Breast epithelium (tissue), 4 donors: ENCODE measurements at regions not wholly inside any gene's neighbourhood (a gene's known extent, or its start where the extent isn't known, plus 50 kb on each side); places are given as distances from the start of the nearest gene placed in this dataset.

Source experiments
- DNase-seq, 2 donors: peaks; one replicate each; pipeline ENCODE4 v3.0.0-alpha.2; 2019; ENCODE audit warnings: low spot score in 2 of 2
- H3K27ac ChIP-seq, 2 donors: fragments of 200-600 bp; sonication (generic) in 1 of 2; one replicate each; pipeline ENCODE4 v1.5.1; 2016 to 2019; ENCODE audit warnings: mild to moderate bottlenecking in 1 of 2
- H3K27me3 ChIP-seq, 2 donors: fragments of 200-600 bp; sonication (generic) in 1 of 2; one replicate each; pipeline versions ENCODE4 v1.5.1 to v1.6.0; 2017 to 2019; ENCODE audit warnings: control low read depth in 1 of 2, mild to moderate bottlenecking in 1 of 2
- H3K36me3 ChIP-seq: fragments of 200-600 bp; one replicate; pipeline ENCODE4 v1.5.1; 2019
- H3K4me1 ChIP-seq, 2 donors: fragments of 200-600 bp; sonication (generic); one replicate each; pipeline ENCODE4 v1.5.1; 2016 to 2019; ENCODE audit warnings: control low read depth in 1 of 2
- H3K4me3 ChIP-seq, 3 donors: fragments of 200-600 bp; sonication (generic); 1 replicate in 2 of 3; 2 replicates in 1 of 3; pipeline ENCODE4 v1.5.1; 2016 to 2019; ENCODE audit warnings: mild to moderate bottlenecking in 3 of 3, moderate library complexity in 2 of 3
- H3K9me3 ChIP-seq, 2 donors: fragments of 200-600 bp; sonication (generic) in 1 of 2; one replicate each; pipeline ENCODE4 v1.5.1; 2016 to 2019; ENCODE audit warnings: control low read depth in 1 of 2
- CTCF ChIP-seq, 3 donors: fragments of 450-650 bp; IDR thresholded peaks; one replicate each; pipeline ENCODE4 v1.5.1; 2016 to 2017; ENCODE audit warnings: antibody characterized with exemption in 3 of 3, mild to moderate bottlenecking in 3 of 3, moderate library complexity in 3 of 3
- POLR2A ChIP-seq: fragments of 450-650 bp; IDR thresholded peaks from one replicate; pipeline ENCODE4 v1.6.1; 2016; ENCODE audit warnings: antibody characterized with exemption, mild to moderate bottlenecking, moderate library complexity
- POLR2AphosphoS5 ChIP-seq, 3 donors: sonication (generic); formaldehyde crosslinking; IDR thresholded peaks; one replicate each; pipeline ENCODE4 v1.6.1; 2017; ENCODE audit warnings: antibody characterized with exemption in 3 of 3
- intact Hi-C: fragments of 100-400 bp; cut with DNase I; formaldehyde crosslinking; loops from one replicate; pipeline ENCODE4 v1.15.1; 2023; ENCODE audit warnings: low total_unique reads

GRCh38 chr6:14267885-14268660, 150.5 kb downstream of the CD83 start:
- intact Hi-C loops = no loop called here
- peaks cover 5 to 15% of the 10 kb centered on the region in 2 donors for H3K9me3 ChIP-seq
- no peak for TF ChIP-seq CTCF (IDR thresholded peaks at IDR 0.05)
- TF ChIP-seq POLR2AphosphoS5 (IDR thresholded peaks at IDR 0.05) = no peak
- H3K36me3 ChIP-seq = no peaks in the 10 kb centered on the region
- no peaks in the 10 kb centered on the region for H3K27me3 ChIP-seq
- H3K4me1 ChIP-seq = no peaks in the 10 kb centered on the region
- DNase-seq = no peak
- no peak overlapping the region for H3K27ac ChIP-seq
- H3K4me3 ChIP-seq = no peak overlapping the region

GRCh38 chr6:14269436-14269835, 151.9 kb downstream of the CD83 start:
- TF ChIP-seq CTCF (IDR thresholded peaks at IDR 0.05) = no peak
- no peak for TF ChIP-seq POLR2A
- no peak for TF ChIP-seq POLR2AphosphoS5 (IDR thresholded peaks at IDR 0.05)
- peaks cover 2 to 5% of the 10 kb centered on the region in 2 donors for H3K9me3 ChIP-seq
- intact Hi-C loops = no loop called here

GRCh38 chr6:14270142-14270893, 152.7 kb downstream of the CD83 start:
- Histone ChIP-seq H3K27me3 (no peaks in the 10 kb centered on the region), H3K4me3 (no peak overlapping the region), H3K27ac (no peak overlapping the region), H3K4me1 (peaks cover 0 to 3% of the 10 kb centered on the region in 2 donors), H3K36me3 (no peaks in the 10 kb centered on the region), H3K9me3 (peaks cover 0 to 5% of the 10 kb centered on the region in 2 donors)
- no peak for TF ChIP-seq POLR2AphosphoS5 (IDR thresholded peaks at IDR 0.05)
- TF ChIP-seq POLR2A = no peak
- TF ChIP-seq CTCF (IDR thresholded peaks at IDR 0.05) = no peak
- intact Hi-C loops = no loop called here
- no peak for DNase-seq

More at GRCh38 chr6:14269436-14269835, 151.9 kb downstream of the CD83 start:
- Histone ChIP-seq H3K36me3 (no peaks in the 10 kb centered on the region), H3K4me1 (no peaks in the 10 kb centered on the region), H3K27ac (no peak overlapping the region), H3K27me3 (no peaks in the 10 kb centered on the region), H3K4me3 (no peak overlapping the region)
- DNase-seq = no peak

GRCh38 chr6:14270925-14271788, 153.6 kb downstream of the CD83 start:
- Histone ChIP-seq H3K27ac (no peak overlapping the region), H3K4me1 (peaks cover 0 to 3% of the 10 kb centered on the region in 2 donors), H3K9me3 (peaks cover 0 to 5% of the 10 kb centered on the region in 2 donors), H3K27me3 (no peaks in the 10 kb centered on the region), H3K4me3 (no peak overlapping the region), H3K36me3 (no peaks in the 10 kb centered on the region)
- intact Hi-C loops = no loop called here
- no peak for DNase-seq
- TF ChIP-seq POLR2AphosphoS5 (IDR thresholded peaks at IDR 0.05) = no peak
- no peak for TF ChIP-seq POLR2A
- TF ChIP-seq CTCF (IDR thresholded peaks at IDR 0.05) = no peak
